ENCODE measurements at regions not wholly inside any gene's neighbourhood (a gene's known extent, or its start where the extent isn't known, plus 50 kb on each side); places are given as distances from the start of the nearest gene placed in this dataset.

DNA sequence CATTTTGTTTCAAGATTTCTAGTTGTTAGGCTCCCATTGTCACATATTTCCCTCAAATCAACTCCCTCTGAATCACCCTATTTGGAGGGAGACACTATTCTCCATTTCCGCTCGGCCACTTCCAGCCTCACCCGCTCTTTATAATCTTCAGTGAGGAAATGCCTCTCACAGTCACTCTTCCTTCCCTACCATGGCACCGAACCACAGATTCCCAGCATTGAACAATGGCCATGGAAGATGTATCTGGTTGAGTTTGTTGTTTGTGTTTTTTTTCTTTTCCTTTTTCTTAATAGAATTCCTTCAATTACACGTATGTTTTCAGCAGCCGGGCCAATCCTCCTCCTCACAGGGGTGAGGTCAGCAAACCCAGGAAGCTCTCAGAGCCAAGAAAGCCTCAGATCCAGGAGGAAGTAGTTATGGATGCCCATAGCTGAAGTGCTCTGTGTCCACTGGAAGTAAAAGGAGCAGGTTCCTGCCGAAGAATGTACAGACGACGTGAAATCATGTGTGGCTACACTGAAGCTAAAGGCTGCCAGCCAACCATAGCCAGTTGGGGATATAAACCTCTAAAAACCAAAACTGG is 472.1 kb downstream of the FOXO1 start:
- no peak for DNase-seq (ENCODE audit: low read depth, low spot score)
- no peak overlapping the region for H3K9ac ChIP-seq (ENCODE audit: insufficient read length, low read depth)
- no peaks in the 10 kb centered on the region for H3K36me3 ChIP-seq (ENCODE audit: insufficient read depth, insufficient read length, low read length)
- no peaks in the 10 kb centered on the region for H3K4me1 ChIP-seq (ENCODE audit: insufficient read depth, insufficient read length)
- H3K9me3 ChIP-seq (ENCODE audit: insufficient read depth, low read length), result no peaks in the 10 kb centered on the region
- H3K27me3 ChIP-seq (ENCODE audit: insufficient read depth, insufficient read length), result no peaks in the 10 kb centered on the region
- TF ChIP-seq ZNF274 (IDR thresholded peaks at IDR 0.05; ENCODE audit: low read depth, low read length) (no peak), YY1 (IDR thresholded peaks at IDR 0.05; ENCODE audit: insufficient read depth, insufficient read length) (no peak)
- no peak overlapping the region for H3K4me3 ChIP-seq (ENCODE audit: insufficient read length, low read depth)

DNA sequence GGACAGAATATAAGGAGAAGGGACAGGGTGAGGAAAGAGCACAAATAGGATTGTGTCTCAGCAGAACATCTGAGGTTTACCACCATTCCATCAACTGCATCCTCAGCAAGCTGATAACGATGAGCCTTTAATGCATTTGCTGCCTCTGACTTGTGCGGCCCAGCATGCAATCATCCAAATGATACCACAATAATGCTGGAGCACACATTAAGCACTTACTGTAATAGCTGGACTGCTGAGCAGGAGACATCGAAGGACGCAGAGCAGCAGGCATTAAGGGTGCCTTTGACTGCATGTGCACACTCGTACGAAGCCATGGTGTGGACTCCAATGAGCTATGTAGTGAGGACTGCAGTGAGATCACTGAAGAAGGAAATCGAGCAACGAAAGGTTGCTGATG is 469.4 kb downstream of the FOXO1 start:
- H3K9me3 ChIP-seq (ENCODE audit: insufficient read depth, low read length), result no peaks in the 10 kb centered on the region
- no peak overlapping the region for H3K4me3 ChIP-seq (ENCODE audit: insufficient read length, low read depth)
- H3K4me1 ChIP-seq (ENCODE audit: insufficient read depth, insufficient read length), result no peaks in the 10 kb centered on the region
- H3K27me3 ChIP-seq (ENCODE audit: insufficient read depth, insufficient read length), result no peaks in the 10 kb centered on the region
- TF ChIP-seq SUZ12 (IDR thresholded peaks at IDR 0.05; ENCODE audit: extremely low read depth, insufficient read depth, insufficient read length) (no peak), ZNF274 (IDR thresholded peaks at IDR 0.05; ENCODE audit: low read depth, low read length) (no peak), YY1 (IDR thresholded peaks at IDR 0.05; ENCODE audit: insufficient read depth, insufficient read length) (no peak)
- H3K9ac ChIP-seq (ENCODE audit: insufficient read length, low read depth), result no peak overlapping the region
- no peaks in the 10 kb centered on the region for H3K36me3 ChIP-seq (ENCODE audit: insufficient read depth, insufficient read length, low read length)
- no peak for DNase-seq (ENCODE audit: low read depth, low spot score)

DNA sequence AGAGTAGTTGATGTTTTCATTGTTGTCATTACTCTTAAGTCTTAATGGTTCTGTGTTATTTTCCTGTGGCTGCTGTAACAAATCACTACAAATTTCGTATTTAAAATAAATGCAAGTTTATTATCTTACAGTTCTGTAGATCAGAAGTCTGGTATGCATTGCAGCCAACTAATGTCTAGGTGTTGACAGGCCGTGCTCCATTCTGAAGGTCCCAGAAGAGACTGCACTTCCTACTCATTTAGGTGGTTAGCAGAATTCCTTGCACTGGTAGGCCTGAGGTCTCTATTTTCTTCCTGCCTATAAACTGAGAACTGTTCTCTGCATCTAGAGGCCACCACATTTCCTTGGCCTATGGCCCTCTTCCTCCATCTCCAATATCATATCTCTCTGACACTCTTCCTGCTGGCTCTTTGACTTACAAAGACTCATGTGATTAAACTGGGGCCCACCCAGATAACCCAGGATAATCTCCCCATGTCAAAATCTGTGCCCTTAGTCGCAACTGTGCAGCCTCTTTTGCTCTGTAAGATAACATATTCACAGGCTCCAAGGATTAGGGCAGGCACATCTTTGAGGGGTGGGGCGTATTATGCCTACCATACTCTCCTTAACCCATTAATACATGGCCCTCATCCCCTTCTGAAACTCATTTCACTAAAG is 468.4 kb downstream of the FOXO1 start:
- Histone ChIP-seq H3K36me3 (ENCODE audit: insufficient read depth, insufficient read length, low read length) (no peaks in the 10 kb centered on the region), H3K4me1 (ENCODE audit: insufficient read depth, insufficient read length) (no peaks in the 10 kb centered on the region), H3K4me3 (ENCODE audit: insufficient read length, low read depth) (no peak overlapping the region), H3K9ac (ENCODE audit: insufficient read length, low read depth) (no peak overlapping the region), H3K9me3 (ENCODE audit: insufficient read depth, low read length) (no peaks in the 10 kb centered on the region), H3K27me3 (ENCODE audit: insufficient read depth, insufficient read length) (no peaks in the 10 kb centered on the region)
- DNase-seq (ENCODE audit: low read depth, low spot score), result no peak
- TF ChIP-seq YY1 (IDR thresholded peaks at IDR 0.05; ENCODE audit: insufficient read depth, insufficient read length), result no peak
- no peak for TF ChIP-seq ZNF274 (IDR thresholded peaks at IDR 0.05; ENCODE audit: low read depth, low read length)
- no peak for TF ChIP-seq SUZ12 (IDR thresholded peaks at IDR 0.05; ENCODE audit: extremely low read depth, insufficient read depth, insufficient read length)

DNA sequence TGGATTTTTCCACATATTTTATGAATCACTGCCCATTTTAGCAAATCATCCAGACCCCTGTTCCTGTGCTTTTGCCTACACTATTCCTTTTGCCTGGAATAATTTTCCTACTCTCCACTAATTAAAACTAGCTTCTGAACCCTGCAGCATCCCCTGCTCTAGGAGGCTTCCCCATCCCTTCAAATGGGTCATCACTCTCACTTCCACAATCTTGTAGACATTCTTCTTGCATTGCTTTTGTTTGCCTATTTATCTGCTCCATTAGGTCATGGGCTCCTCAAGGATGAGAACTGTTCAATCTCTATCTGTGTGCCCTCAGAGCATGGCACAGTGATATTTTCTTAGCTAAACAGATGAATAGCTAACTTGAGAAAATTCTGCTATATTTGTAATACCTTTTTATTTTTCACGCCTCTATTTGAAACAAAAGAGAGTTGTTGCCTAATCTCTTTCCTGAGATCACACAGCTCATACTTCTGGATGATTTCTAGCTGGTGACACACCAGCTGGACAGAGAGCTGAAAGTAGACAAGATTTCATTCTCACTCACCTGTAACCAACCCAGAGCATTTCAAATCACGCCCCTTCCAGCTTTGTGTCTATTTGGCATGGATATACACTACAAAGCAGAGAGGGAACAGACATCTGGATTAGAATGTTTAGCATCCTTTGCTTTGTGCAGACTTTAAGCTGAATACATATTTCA is 466.0 kb downstream of the FOXO1 start:
- Histone ChIP-seq H3K36me3 (ENCODE audit: insufficient read depth, insufficient read length, low read length) (no peaks in the 10 kb centered on the region), H3K4me1 (ENCODE audit: insufficient read depth, insufficient read length) (no peaks in the 10 kb centered on the region), H3K27me3 (ENCODE audit: insufficient read depth, insufficient read length) (no peaks in the 10 kb centered on the region), H3K9ac (ENCODE audit: insufficient read length, low read depth) (no peak overlapping the region), H3K4me3 (ENCODE audit: insufficient read length, low read depth) (no peak overlapping the region), H3K9me3 (ENCODE audit: insufficient read depth, low read length) (peaks cover 12% of the 10 kb centered on the region; the same call in 1 of the 2 replicates)
- DNase-seq (ENCODE audit: low read depth, low spot score), result no peak
- no peak for TF ChIP-seq ZNF274 (IDR thresholded peaks at IDR 0.05; ENCODE audit: low read depth, low read length)
- TF ChIP-seq SUZ12 (IDR thresholded peaks at IDR 0.05; ENCODE audit: extremely low read depth, insufficient read depth, insufficient read length), result no peak
- TF ChIP-seq YY1 (IDR thresholded peaks at IDR 0.05; ENCODE audit: insufficient read depth, insufficient read length), result no peak

DNA sequence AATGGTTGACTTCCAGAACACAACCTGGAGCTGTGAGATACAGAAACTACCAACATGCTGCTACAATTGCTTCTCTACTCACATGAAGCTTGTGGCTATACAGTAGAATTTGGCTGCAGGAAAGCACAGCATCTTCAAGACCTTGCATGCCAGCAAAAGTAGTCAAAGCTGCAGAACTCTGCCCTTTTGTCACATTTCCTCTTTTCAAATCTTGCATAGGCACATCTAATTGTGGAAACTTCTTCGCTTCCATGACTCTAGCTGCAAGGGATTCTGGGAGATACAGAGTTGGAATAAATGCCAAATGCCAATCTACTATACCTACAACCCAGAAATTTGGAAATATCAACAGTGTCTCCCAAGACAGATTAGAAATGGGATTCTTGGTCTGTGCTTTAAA is 462.2 kb downstream of the FOXO1 start:
- no peak for DNase-seq (ENCODE audit: low read depth, low spot score)
- no peaks in the 10 kb centered on the region for H3K27me3 ChIP-seq (ENCODE audit: insufficient read depth, insufficient read length)
- peaks cover 12% of the 10 kb centered on the region; the same call in 1 of the 2 replicates for H3K9me3 ChIP-seq (ENCODE audit: insufficient read depth, low read length)
- H3K4me1 ChIP-seq (ENCODE audit: insufficient read depth, insufficient read length), result no peaks in the 10 kb centered on the region
- TF ChIP-seq YY1 (IDR thresholded peaks at IDR 0.05; ENCODE audit: insufficient read depth, insufficient read length), result no peak
- no peak overlapping the region for H3K4me3 ChIP-seq (ENCODE audit: insufficient read length, low read depth)
- no peaks in the 10 kb centered on the region for H3K36me3 ChIP-seq (ENCODE audit: insufficient read depth, insufficient read length, low read length)
- no peak overlapping the region for H3K9ac ChIP-seq (ENCODE audit: insufficient read length, low read depth)

DNA sequence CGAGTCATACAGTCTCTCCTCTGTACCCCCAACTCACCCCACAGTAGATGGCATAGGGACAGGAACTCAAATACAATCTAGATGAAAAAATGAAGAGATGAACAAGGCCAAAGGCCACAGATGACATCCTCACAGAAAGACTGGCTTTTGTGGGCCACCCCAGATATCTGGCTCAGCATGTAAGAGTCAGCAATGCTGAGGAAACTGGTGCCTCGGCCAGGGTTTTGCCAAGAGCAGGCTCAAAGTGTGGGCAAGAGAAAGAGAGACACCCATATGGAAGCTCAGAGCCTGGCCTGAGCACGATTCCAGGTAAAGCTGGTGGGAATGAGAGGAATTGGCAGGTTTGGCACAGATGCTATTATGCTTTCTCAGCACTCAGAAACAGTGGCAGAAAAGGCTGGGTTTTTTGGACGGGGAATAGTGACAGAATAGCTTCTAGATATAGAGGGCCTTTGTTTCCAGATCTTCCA is 460.6 kb downstream of the FOXO1 start:
- Histone ChIP-seq H3K4me3 (ENCODE audit: insufficient read length, low read depth) (no peak overlapping the region), H3K4me1 (ENCODE audit: insufficient read depth, insufficient read length) (no peaks in the 10 kb centered on the region), H3K9ac (ENCODE audit: insufficient read length, low read depth) (no peak overlapping the region), H3K27me3 (ENCODE audit: insufficient read depth, insufficient read length) (no peaks in the 10 kb centered on the region), H3K9me3 (ENCODE audit: insufficient read depth, low read length) (peaks cover 12% of the 10 kb centered on the region; the same call in 1 of the 2 replicates), H3K36me3 (ENCODE audit: insufficient read depth, insufficient read length, low read length) (no peaks in the 10 kb centered on the region)
- no peak for DNase-seq (ENCODE audit: low read depth, low spot score)
- TF ChIP-seq YY1 (IDR thresholded peaks at IDR 0.05; ENCODE audit: insufficient read depth, insufficient read length) (no peak), ZNF274 (IDR thresholded peaks at IDR 0.05; ENCODE audit: low read depth, low read length) (no peak), SUZ12 (IDR thresholded peaks at IDR 0.05; ENCODE audit: extremely low read depth, insufficient read depth, insufficient read length) (no peak)

DNA sequence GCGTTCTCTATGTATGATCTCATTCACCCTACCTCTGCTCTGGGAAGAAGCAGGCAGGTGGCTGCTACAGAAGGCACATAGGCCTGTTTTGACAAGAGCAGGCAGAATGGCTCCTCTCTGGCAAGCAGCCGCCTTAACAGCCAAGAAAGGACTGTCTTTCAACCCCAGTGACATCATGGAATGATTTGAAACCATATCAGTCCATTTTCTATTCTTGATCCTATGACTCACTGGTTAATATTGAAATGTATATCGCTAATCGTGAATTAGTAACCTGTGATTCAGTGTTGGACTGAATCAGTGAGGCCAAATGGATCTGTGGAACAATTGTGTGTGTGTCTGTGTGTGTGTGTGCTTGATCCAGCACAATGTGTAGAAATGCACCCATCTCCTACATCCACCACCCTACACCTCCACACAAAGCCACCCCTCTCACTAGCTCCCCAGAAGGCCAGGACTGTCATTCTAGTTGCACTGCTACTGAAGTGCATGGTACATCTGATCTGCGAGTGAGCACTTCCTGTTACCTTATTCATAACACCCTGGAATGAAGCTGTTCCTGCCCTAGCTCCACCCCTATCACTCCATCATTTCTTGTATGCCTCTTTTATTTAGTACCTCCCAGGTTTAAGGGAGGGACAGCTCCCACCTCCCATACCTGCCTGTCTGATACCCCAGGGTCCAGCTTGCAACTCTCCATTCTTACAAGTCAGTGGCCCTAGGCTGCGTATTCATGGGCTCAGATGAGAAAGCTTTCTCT is 460.0 kb downstream of the FOXO1 start:
- H3K27me3 ChIP-seq (ENCODE audit: insufficient read depth, insufficient read length), result no peaks in the 10 kb centered on the region
- TF ChIP-seq SUZ12 (IDR thresholded peaks at IDR 0.05; ENCODE audit: extremely low read depth, insufficient read depth, insufficient read length) (no peak), ZNF274 (IDR thresholded peaks at IDR 0.05; ENCODE audit: low read depth, low read length) (no peak), YY1 (IDR thresholded peaks at IDR 0.05; ENCODE audit: insufficient read depth, insufficient read length) (no peak)
- no peaks in the 10 kb centered on the region for H3K36me3 ChIP-seq (ENCODE audit: insufficient read depth, insufficient read length, low read length)
- DNase-seq (ENCODE audit: low read depth, low spot score), result no peak
- peaks cover 12% of the 10 kb centered on the region; the same call in 1 of the 2 replicates for H3K9me3 ChIP-seq (ENCODE audit: insufficient read depth, low read length)
- H3K4me3 ChIP-seq (ENCODE audit: insufficient read length, low read depth), result no peak overlapping the region
- H3K9ac ChIP-seq (ENCODE audit: insufficient read length, low read depth), result no peak overlapping the region
- H3K4me1 ChIP-seq (ENCODE audit: insufficient read depth, insufficient read length), result no peaks in the 10 kb centered on the region
